ENCODE measurements at regions not wholly inside any gene's neighbourhood (a gene's known extent, or its start where the extent isn't known, plus 50 kb on each side); places are given as distances from the start of the nearest gene placed in this dataset.

DNA sequence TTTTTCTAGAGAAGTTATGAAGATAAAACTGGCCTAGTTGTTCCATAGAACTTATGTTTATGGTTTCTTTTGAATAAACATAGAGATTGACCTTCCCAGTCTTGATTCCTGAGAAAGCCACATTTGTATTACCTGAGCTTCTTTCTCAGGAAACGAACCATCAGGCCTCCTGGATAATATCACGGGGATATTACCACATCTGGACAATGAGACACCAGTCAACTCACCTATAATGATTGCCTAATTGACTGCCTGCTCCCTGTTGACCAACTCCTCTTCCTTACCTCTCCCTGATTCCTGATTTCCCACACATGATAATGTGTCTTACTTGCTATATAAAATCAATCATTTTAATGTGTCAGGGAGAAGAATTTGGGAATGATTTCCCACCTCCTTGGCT lies 822.7 kb downstream of the LRFN5 start:
- TF ChIP-seq, protein P1, sequence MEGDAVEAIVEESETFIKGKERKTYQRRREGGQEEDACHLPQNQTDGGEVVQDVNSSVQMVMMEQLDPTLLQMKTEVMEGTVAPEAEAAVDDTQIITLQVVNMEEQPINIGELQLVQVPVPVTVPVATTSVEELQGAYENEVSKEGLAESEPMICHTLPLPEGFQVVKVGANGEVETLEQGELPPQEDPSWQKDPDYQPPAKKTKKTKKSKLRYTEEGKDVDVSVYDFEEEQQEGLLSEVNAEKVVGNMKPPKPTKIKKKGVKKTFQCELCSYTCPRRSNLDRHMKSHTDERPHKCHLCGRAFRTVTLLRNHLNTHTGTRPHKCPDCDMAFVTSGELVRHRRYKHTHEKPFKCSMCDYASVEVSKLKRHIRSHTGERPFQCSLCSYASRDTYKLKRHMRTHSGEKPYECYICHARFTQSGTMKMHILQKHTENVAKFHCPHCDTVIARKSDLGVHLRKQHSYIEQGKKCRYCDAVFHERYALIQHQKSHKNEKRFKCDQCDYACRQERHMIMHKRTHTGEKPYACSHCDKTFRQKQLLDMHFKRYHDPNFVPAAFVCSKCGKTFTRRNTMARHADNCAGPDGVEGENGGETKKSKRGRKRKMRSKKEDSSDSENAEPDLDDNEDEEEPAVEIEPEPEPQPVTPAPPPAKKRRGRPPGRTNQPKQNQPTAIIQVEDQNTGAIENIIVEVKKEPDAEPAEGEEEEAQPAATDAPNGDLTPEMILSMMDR (IDR thresholded peaks at IDR 0.05) = no peak
- TF ChIP-seq POLR2AphosphoS5 (IDR thresholded peaks at IDR 0.05; ENCODE audit: low read depth, low read length) (no peak), SIN3A (IDR thresholded peaks at IDR 0.05; ENCODE audit: borderline replicate concordance, insufficient read depth, low read depth, low read length) (no peak)
- TF ChIP-seq, protein P2, sequence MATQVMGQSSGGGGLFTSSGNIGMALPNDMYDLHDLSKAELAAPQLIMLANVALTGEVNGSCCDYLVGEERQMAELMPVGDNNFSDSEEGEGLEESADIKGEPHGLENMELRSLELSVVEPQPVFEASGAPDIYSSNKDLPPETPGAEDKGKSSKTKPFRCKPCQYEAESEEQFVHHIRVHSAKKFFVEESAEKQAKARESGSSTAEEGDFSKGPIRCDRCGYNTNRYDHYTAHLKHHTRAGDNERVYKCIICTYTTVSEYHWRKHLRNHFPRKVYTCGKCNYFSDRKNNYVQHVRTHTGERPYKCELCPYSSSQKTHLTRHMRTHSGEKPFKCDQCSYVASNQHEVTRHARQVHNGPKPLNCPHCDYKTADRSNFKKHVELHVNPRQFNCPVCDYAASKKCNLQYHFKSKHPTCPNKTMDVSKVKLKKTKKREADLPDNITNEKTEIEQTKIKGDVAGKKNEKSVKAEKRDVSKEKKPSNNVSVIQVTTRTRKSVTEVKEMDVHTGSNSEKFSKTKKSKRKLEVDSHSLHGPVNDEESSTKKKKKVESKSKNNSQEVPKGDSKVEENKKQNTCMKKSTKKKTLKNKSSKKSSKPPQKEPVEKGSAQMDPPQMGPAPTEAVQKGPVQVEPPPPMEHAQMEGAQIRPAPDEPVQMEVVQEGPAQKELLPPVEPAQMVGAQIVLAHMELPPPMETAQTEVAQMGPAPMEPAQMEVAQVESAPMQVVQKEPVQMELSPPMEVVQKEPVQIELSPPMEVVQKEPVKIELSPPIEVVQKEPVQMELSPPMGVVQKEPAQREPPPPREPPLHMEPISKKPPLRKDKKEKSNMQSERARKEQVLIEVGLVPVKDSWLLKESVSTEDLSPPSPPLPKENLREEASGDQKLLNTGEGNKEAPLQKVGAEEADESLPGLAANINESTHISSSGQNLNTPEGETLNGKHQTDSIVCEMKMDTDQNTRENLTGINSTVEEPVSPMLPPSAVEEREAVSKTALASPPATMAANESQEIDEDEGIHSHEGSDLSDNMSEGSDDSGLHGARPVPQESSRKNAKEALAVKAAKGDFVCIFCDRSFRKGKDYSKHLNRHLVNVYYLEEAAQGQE (IDR thresholded peaks at IDR 0.05; ENCODE audit: insufficient read depth in 1 of 2, low read depth in 2 of 2, low read length in 1 of 2) = no peak

Data from Panc1 (cell line).